ENCODE measurements at regions not wholly inside any gene's neighbourhood (a gene's known extent, or its start where the extent isn't known, plus 50 kb on each side); places are given as distances from the start of the nearest gene placed in this dataset.

DNA sequence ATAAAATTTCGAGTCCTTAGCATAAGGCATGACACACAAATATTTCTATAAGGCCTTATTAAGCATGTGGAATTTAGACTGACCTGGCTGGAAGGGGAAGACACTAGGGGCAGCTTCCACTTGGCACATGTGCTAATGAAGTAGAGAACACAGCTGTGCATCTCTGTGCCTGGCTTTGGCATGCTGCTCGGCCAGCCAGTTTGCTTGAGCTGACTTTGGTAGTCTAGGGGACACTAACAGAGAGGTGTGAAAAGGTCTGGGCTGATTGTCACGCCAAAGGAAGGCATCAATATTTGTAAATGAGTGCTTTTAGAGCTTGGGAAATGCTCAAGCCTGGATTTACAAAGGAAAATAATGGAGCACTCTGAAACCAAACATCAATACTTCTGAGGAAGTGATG, 723.7 kb downstream of the PRELID2 start:
- Histone ChIP-seq H3K27ac (ENCODE audit: insufficient read depth, low read length) (no peak overlapping the region), H3K9me1 (ENCODE audit: insufficient read depth, low read length) (no peaks in the 10 kb centered on the region), H3K79me1 (ENCODE audit: low read depth in 1 of 2, low read length in 2 of 2) (no peaks in the 10 kb centered on the region), H4K5ac (ENCODE audit: low read depth, low read length) (no peak overlapping the region), H4K91ac (ENCODE audit: insufficient read depth, low read depth, low read length) (no peak overlapping the region), H2AK5ac (ENCODE audit: low read depth, low read length) (no peak overlapping the region; the same call in 1 of the 2 replicates), H3K4me1 (ENCODE audit: control insufficient read depth, insufficient read depth, low read length) (peaks cover 5% of the 10 kb centered on the region), H3K23ac (ENCODE audit: low read depth, low read length) (no peak overlapping the region), H2BK5ac (ENCODE audit: low read depth, low read length, poor library complexity, severe bottlenecking) (no peak overlapping the region), H3K9ac (ENCODE audit: low read depth, low read length) (no peak overlapping the region), H4K20me1 (ENCODE audit: insufficient read depth, low read length) (no peaks in the 10 kb centered on the region), H3K4ac (ENCODE audit: low read depth, low read length) (no peak overlapping the region; the same call in 1 of the 2 replicates), H3K36me3 (ENCODE audit: control insufficient read depth, insufficient read depth, low read length) (no peaks in the 10 kb centered on the region), H3K4me2 (ENCODE audit: low read depth, low read length) (no peak overlapping the region), H3K9me3 (ENCODE audit: control insufficient read depth, insufficient read depth, low read length) (no peaks in the 10 kb centered on the region), H3K14ac (replicated peaks; ENCODE audit: low read depth, low read length) (no peak overlapping the region), H3K56ac (ENCODE audit: extremely low read depth, insufficient read depth, low read length) (no peak overlapping the region), H4K8ac (ENCODE audit: low read depth in 2 of 2, low read length in 2 of 2) (0 out of 4 replicates have a peak overlapping the region, but pooled peaks have one; percentile 3 to 61), H2BK120ac (ENCODE audit: low read depth, low read length) (no peak overlapping the region), H2AFZ (replicated peaks; ENCODE audit: low read length, poor library complexity) (no peak overlapping the region), H3K18ac (ENCODE audit: low read depth, low read length) (no peak overlapping the region), H2BK20ac (ENCODE audit: low read depth, low read length) (peak overlapping the region; percentile 0; the same call in 1 of the 2 replicates), H3K27me3 (ENCODE audit: control insufficient read depth, insufficient read depth, low read length) (no peaks in the 10 kb centered on the region), H2AK9ac (replicated peaks; ENCODE audit: low read depth, low read length, poor library complexity) (no peak overlapping the region), H3K4me3 (ENCODE audit: insufficient read depth, low read depth, low read length) (no peak overlapping the region), H2BK15ac (ENCODE audit: low read depth, low read length) (peak overlapping the region; percentile 56; the same call in 1 of the 3 replicates)
- dilution Hi-C loops (cut with HindIII; ENCODE audit: low sequenced_read_pairs, unreplicated experiment): no loop called here
- peak; percentile 17; the same call in 1 of the 2 replicates for ATAC-seq (ENCODE audit: low read depth)
- WGBS, 2 experiments (ENCODE audit: extremely low coverage in 2 of 2, insufficient read length in 1 of 2): 20% methylated on average over 1 of the region's 3 CpGs; no CpG with 5 or more reads in 1 of the 2 experiments
- in situ Hi-C loops (cut with MboI; ENCODE audit: low sequenced_read_pairs): no loop called here
- BruUV-seq (replicated peaks): no TSS peak
- no peak for TF ChIP-seq CHD1 (IDR thresholded peaks at IDR 0.05; ENCODE audit: low read depth, low read length)
- TF ChIP-seq MAFK (IDR thresholded peaks at IDR 0.05; ENCODE audit: low read depth, low read length): no peak
- TF ChIP-seq NFE2L2 (IDR thresholded peaks at IDR 0.05; ENCODE audit: low read depth, low read length): no peak
- no peak for TF ChIP-seq MAZ (IDR thresholded peaks at IDR 0.05; ENCODE audit: borderline replicate concordance, low read depth, low read length)
- no peak for TF ChIP-seq POLR2A (IDR thresholded peaks at IDR 0.05; ENCODE audit: low read depth, low read length)
- no peak for DNase-seq
- POLR2A ChIA-PET (ENCODE audit: unreplicated experiment): no interaction called here
- intact Hi-C loops (cut with micrococcal nuclease): no loop called here
- CTCF ChIA-PET: no interaction called here

Data from IMR-90 (cell line).